GM08714 (cell line): ENCODE measurements at regions not wholly inside any gene's neighbourhood (a gene's known extent, or its start where the extent isn't known, plus 50 kb on each side); places are given as distances from the start of the nearest gene placed in this dataset.

Source experiments
- H3K4me3 ChIP-seq: fragments of 200-500 bp; sonication (Bioruptor generic); 2 replicates; pipeline ENCODE4 v1.5.1; 2014; ENCODE audit warnings: mild to moderate bottlenecking, low read length, inconsistent platforms
- ZNF274 ChIP-seq: IDR thresholded peaks from 2 replicates; pipeline ENCODE4 v1.6.1; 2012; ENCODE audit warnings: mild to moderate bottlenecking, low read depth, low read length

- no peak for TF ChIP-seq ZNF274
- no peak overlapping the region for H3K4me3 ChIP-seq
These were observed 161.0 kb upstream of the SGK1 start for GRCh38 chr6:134478764-134479399.

- no peak overlapping the region for H3K4me3 ChIP-seq
- TF ChIP-seq ZNF274: no peak
These were observed 160.2 kb upstream of the SGK1 start for GRCh38 chr6:134477991-134478635.

- H3K4me3 ChIP-seq: no peak overlapping the region
- no peak for TF ChIP-seq ZNF274
These were observed 157.0 kb upstream of the SGK1 start for GRCh38 chr6:134474955-134475354.

GRCh38 chr6:134472661-134473060, 154.7 kb upstream of the SGK1 start:
- TF ChIP-seq ZNF274: no peak
- H3K4me3 ChIP-seq: no peak overlapping the region

- no peak overlapping the region for H3K4me3 ChIP-seq
- TF ChIP-seq ZNF274: no peak
These were observed 154.1 kb upstream of the SGK1 start for GRCh38 chr6:134472046-134472445.

- no peak overlapping the region for H3K4me3 ChIP-seq
- no peak for TF ChIP-seq ZNF274
These were observed 152.6 kb upstream of the SGK1 start for GRCh38 chr6:134470457-134470975.

DNA sequence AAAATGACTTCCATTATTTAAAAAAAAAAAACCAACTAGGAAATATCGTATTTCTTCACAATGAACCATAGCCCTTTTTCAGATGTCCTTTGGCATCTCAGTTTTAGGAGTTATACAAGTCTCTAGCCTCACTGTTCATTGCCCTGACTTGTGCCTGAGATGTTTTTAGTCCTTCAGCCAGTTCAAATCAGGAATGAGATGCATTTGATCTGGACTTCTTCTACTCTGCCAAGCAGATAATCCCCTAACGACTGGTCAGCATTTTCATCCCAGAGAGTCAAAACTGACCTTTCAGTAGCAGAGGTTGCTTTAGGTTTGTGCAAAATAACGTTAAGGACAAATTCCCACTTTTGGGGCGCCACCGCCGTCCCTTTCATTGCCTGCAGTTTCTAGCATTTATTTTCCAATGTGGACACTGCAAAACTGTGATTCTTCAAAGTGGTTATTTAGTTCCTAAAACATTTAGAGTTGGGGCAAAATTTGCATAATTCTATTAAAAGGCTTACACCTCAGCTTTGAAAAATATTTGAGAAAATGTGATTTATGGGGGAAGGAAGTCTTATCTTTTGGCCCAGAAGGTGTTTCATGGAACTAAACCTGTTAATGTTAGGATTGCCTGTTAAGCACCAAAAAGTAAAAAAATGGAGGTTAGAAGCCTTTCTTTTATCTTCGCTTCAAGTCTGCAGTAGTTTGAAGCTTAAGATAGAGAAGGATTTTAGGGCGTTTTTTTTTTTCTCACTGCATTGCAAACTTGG, 152.0 kb upstream of the SGK1 start:
- H3K4me3 ChIP-seq: no peak overlapping the region
- no peak for TF ChIP-seq ZNF274

DNA sequence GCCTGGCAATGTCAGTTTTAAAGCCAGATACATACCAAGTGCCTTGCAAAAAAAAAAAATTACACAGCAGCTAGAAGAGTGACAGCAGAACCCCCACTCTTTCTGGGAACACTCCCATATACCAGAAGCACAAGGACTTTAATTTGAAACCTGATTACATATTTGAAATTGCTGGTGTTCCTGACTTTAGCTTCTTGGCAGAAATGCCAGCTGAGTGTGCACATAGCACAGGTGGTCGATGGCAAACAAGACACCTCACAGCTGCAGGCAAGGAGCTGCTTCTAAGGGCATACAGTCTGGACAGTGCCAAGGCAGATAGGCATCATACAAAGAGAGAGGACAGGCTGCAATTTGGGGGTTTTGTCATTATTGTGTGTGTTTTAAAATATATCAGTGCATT, 150.7 kb upstream of the SGK1 start:
- no peak overlapping the region for H3K4me3 ChIP-seq
- no peak for TF ChIP-seq ZNF274

- no peak overlapping the region for H3K4me3 ChIP-seq
- no peak for TF ChIP-seq ZNF274
These were observed 149.7 kb upstream of the SGK1 start for GRCh38 chr6:134467620-134468019.

- H3K4me3 ChIP-seq: no peak overlapping the region
- TF ChIP-seq ZNF274: no peak
These were observed 149.0 kb upstream of the SGK1 start for GRCh38 chr6:134466771-134467525.

- H3K4me3 ChIP-seq: no peak overlapping the region
- no peak for TF ChIP-seq ZNF274
These were observed 146.9 kb upstream of the SGK1 start for GRCh38 chr6:134464690-134465411.

DNA sequence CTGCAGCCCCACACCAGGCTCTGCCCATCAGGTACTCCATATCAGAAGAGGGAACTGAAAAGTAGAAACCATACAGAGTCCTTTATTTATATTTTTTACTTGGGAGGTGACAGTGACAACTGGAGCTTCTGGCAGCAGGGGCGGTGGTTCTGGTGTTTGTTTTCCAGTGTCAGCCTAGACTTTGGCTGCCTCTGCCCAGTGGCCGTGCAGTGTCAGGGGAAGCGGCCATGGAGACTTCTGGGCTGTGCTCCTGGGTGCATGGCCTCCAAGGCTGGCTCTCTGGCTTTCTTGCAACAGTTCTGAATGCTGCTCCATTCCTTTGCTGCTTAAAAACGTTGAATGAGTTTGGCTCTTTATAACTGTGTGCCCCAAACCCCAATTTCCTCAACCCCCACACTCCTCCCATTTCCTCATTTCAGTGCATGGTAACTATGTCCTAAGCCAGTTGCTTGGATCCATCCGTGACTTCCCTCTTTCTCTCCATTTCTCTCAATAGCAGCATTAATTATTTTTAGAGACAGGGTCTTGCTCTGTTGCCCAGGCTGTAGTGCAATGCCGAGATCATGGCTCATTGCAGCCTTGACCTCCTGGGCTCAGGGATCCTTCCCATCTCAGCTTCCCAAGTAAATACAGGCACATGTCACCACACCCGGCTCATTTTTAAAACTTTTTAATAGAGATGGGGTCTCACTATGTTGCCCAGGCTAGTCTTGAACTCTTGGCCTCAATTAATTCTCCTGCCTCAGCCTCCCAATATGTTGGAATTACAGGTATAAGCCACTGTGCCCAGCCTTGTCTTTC, 141.1 kb upstream of the SGK1 start:
- H3K4me3 ChIP-seq: no peak overlapping the region
- TF ChIP-seq ZNF274: no peak

GRCh38 chr6:134457941-134458340, 140.0 kb upstream of the SGK1 start:
- TF ChIP-seq ZNF274: no peak
- H3K4me3 ChIP-seq: no peak overlapping the region
